AG10803 (cell line): ENCODE measurements at regions not wholly inside any gene's neighbourhood (a gene's known extent, or its start where the extent isn't known, plus 50 kb on each side); places are given as distances from the start of the nearest gene placed in this dataset.

Source experiments
- DNase-seq: peaks from one replicate; pipeline ENCODE4 v3.0.0; 2010; ENCODE audit warnings: low read depth
- H3K4me3 ChIP-seq: 2 replicates; pipeline ENCODE4 v1.5.1; 2011; ENCODE audit warnings: mild to moderate bottlenecking, low read length, control low read depth
- TF ChIP-seq, protein P1 (sequence below): conservative IDR thresholded peaks from 2 replicates; pipeline ENCODE4 v1.5.1; 2011; ENCODE audit warnings: mild to moderate bottlenecking, low read length, control low read depth, inconsistent platforms

- no peak for DNase-seq
- H3K4me3 ChIP-seq: no peak overlapping the region
- TF ChIP-seq, protein P1, sequence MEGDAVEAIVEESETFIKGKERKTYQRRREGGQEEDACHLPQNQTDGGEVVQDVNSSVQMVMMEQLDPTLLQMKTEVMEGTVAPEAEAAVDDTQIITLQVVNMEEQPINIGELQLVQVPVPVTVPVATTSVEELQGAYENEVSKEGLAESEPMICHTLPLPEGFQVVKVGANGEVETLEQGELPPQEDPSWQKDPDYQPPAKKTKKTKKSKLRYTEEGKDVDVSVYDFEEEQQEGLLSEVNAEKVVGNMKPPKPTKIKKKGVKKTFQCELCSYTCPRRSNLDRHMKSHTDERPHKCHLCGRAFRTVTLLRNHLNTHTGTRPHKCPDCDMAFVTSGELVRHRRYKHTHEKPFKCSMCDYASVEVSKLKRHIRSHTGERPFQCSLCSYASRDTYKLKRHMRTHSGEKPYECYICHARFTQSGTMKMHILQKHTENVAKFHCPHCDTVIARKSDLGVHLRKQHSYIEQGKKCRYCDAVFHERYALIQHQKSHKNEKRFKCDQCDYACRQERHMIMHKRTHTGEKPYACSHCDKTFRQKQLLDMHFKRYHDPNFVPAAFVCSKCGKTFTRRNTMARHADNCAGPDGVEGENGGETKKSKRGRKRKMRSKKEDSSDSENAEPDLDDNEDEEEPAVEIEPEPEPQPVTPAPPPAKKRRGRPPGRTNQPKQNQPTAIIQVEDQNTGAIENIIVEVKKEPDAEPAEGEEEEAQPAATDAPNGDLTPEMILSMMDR: no peak
These were observed 558.9 kb upstream of the PKDCC start for GRCh38 chr2:41488888-41489287.

- TF ChIP-seq, protein P1: no peak
- DNase-seq: no peak
- no peak overlapping the region for H3K4me3 ChIP-seq
These were observed 558.2 kb upstream of the PKDCC start for GRCh38 chr2:41489638-41490037.

DNA sequence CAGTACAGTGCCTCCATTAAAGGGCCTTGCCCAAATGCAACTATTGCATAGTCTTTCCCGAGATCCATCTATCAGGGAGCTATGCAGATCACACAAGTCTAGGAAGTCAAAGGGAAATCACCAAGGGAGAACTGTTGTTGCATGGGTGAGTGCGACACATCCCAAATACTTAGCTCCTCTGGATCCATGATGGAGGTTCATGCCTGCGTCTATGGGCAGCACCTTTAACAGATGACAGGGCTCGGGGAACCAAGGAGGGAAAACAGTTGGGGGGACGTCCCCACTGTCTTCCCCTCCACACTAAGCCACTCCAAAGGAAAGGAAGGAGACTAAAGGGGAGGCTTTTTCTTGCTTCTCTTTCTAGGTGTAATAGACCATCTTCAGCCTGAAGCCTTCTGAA lies 552.8 kb upstream of the PKDCC start:
- no peak for DNase-seq
- TF ChIP-seq, protein P1: no peak
- no peak overlapping the region for H3K4me3 ChIP-seq

DNA sequence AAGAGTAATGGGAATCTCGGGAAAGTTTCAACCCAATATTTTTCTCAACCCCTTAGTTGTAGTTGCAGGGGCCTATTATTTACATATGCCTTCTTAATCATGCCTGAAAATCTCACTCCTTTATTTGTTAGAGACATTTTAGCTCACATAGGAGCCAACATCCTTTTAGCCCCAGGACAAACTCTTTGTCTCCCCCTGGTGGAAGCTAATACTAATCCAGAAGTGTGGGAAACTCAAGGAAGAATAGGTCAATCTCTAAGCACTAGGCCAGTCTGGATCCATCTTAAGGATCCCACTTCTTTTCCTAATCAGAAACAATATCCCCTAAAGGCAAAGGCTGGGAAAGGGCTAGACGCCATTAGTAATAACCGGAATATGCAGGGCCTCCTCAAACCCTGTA lies 550.9 kb upstream of the PKDCC start:
- TF ChIP-seq, protein P1: peak; percentile 25; the same call in 1 of the 2 replicates
- H3K4me3 ChIP-seq: no peak overlapping the region
- no peak for DNase-seq

DNA sequence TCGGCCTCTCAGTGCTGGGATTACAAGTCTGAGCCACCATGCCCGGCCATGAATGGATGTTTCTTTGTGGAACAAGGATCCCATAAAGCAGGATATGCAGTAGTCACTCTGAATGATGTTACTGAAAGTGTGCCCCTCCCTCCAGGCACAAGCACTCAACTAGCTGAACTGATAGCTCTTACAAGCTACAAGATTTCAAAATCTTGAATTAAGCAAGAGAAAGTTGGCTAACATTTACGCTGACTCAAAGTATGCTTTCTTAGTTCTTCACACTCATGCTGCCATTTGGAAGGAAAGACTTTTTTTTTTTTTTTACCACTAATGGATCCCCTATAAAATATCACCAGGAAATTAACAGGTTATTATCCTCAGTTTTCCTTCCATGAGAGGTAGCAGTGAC lies 549.0 kb upstream of the PKDCC start:
- TF ChIP-seq, protein P1: no peak
- H3K4me3 ChIP-seq: no peak overlapping the region
- DNase-seq: no peak

DNA sequence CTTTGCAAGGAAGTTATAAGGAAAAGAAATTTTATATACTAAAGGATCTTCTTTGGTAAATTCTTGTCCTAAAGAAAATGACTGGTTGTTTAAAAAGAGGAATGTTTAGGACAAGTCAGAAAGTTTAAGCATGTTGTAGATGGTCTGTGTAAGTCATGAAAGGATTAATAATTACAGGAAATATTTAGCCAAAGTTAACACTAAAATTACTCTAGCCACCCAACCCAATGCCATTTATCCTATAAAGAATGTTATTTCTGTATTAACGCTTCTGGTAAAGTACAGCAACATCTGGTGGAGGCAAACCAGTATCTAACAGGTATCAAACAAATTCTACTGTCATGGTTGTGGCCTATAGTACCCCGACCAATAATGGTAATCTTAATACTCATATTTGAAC lies 546.9 kb upstream of the PKDCC start:
- TF ChIP-seq, protein P1: no peak
- no peak overlapping the region for H3K4me3 ChIP-seq
- DNase-seq: no peak

GRCh38 chr2:41502752-41503151 lies 545.1 kb upstream of the PKDCC start:
- TF ChIP-seq, protein P1: no peak
- no peak overlapping the region for H3K4me3 ChIP-seq
- no peak for DNase-seq
